HG03432 (cell line): ENCODE measurements at regions not wholly inside any gene's neighbourhood (a gene's known extent, or its start where the extent isn't known, plus 50 kb on each side); places are given as distances from the start of the nearest gene placed in this dataset.

Experiments
- ATAC-seq: cut with Tn5 transposase; IDR thresholded peaks from one replicate; pipeline ENCODE4 v1.9.1; 2021; ENCODE audit warnings: mild to moderate bottlenecking, moderate library complexity; ENCODE audit not compliant: unreplicated experiment

GRCh38 chr21:38145104-38145503 lies 111.7 kb upstream of the KCNJ15 start:
- no peak for ATAC-seq

GRCh38 chr21:38147391-38147790 lies 109.4 kb upstream of the KCNJ15 start:
- no peak for ATAC-seq

GRCh38 chr21:38148046-38148445 lies 108.7 kb upstream of the KCNJ15 start:
- no peak for ATAC-seq

- ATAC-seq: no peak
Measured at GRCh38 chr21:38151021-38151645, 105.7 kb upstream of the KCNJ15 start.

- ATAC-seq: no peak
Measured at GRCh38 chr21:38156200-38156599, 100.6 kb upstream of the KCNJ15 start.

- peak; percentile 49 for ATAC-seq
Measured at GRCh38 chr21:38159355-38159754, 97.4 kb upstream of the KCNJ15 start.

- no peak for ATAC-seq
Measured at GRCh38 chr21:38165466-38166172, 91.2 kb upstream of the KCNJ15 start.

GRCh38 chr21:38166173-38166535 lies 90.6 kb upstream of the KCNJ15 start:
- ATAC-seq: no peak

GRCh38 chr21:38167345-38167744 lies 89.4 kb upstream of the KCNJ15 start:
- no peak for ATAC-seq

GRCh38 chr21:38170283-38170682 lies 86.5 kb upstream of the KCNJ15 start:
- no peak for ATAC-seq

GRCh38 chr21:38170704-38171682 lies 85.8 kb upstream of the KCNJ15 start:
- ATAC-seq: no peak

- no peak for ATAC-seq
Measured at GRCh38 chr21:38171723-38172344, 85.0 kb upstream of the KCNJ15 start.

- no peak for ATAC-seq
Measured at GRCh38 chr21:38173276-38174035, 83.3 kb upstream of the KCNJ15 start.

- ATAC-seq: no peak
Measured at GRCh38 chr21:38175306-38175705, 81.5 kb upstream of the KCNJ15 start.

GRCh38 chr21:38177919-38178652 lies 78.7 kb upstream of the KCNJ15 start:
- ATAC-seq: no peak

GRCh38 chr21:38178653-38179470 lies 77.9 kb upstream of the KCNJ15 start:
- ATAC-seq: no peak

- ATAC-seq: no peak
Measured at GRCh38 chr21:38179511-38179910, 77.3 kb upstream of the KCNJ15 start.

- no peak for ATAC-seq
Measured at GRCh38 chr21:38181096-38181495, 75.7 kb upstream of the KCNJ15 start.
